Right ventricle myocardium inferior (tissue), 1 donor: ENCODE measurements at regions not wholly inside any gene's neighbourhood (a gene's known extent, or its start where the extent isn't known, plus 50 kb on each side); places are given as distances from the start of the nearest gene placed in this dataset.
"Not testable (repeated sequence)": the region's sequence is repeated elsewhere in the genome, so short reads cannot be mapped to it uniquely, and the experiment has no call there.

Experiments
- ATAC-seq: fragments of 200-7000 bp; cut with Tn5 transposase; one replicate; pipeline ENCODE4 v1.9.1; 2020; ENCODE audit warnings: mild to moderate bottlenecking, moderate library complexity
- DNase-seq: peaks from one replicate; pipeline ENCODE4 v3.0.0; 2021; ENCODE audit errors: missing footprints
- intact Hi-C: fragments of 100-400 bp; cut with DNase I; formaldehyde crosslinking; loops from one replicate; pipeline ENCODE4 v1.11.0; 2022
- donor health status: DM: no; HTN: yes; CAD: no; lungs with severe emphysema.

DNA sequence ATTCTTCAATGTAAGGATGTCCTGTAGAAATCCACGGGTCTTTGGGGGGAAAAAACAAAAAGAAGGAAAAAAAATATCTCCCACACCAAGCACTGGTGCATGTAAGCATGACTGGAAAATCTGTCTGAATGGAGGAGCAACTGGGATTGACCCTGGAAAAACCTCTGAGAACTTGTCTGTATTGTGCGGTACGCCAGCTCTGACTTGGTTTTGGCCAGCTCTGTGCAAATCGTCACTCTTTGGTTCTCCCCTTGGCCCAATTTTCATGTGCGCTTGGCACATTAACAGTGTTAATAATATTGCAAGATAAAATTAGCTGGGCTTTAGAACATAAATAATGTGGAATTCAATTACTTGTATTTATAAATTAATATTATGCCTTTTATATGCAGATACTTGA lies 231.2 kb upstream of the HAND2 start:
- DNase-seq (no peak), ATAC-seq (peak; percentile 31)
- intact Hi-C loops = no loop called here

DNA sequence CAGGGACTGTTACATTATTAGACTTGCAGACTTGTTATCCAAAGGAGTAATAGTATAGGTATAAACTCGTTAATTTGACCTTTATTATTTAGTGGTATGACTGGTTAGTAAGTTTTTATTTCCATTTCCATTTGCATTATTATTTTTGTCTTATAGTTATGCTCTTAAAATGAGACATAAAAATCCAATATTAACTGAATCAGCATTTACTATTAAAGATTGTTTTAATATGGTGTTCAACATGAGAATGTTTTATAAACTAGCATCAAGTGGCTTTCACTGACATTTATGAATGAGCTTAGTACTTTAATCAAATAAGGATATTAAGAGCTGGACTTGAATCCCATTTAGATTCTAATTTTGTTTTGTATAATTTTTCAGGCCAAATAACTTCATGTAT lies 228.1 kb upstream of the HAND2 start:
- intact Hi-C loops = loop anchor here (10.0 kb wide), 4 partner anchors 227 to 557 kb away; no protein-coding TSS in a partner anchor
- no peak for ATAC-seq
- no peak for DNase-seq

DNA sequence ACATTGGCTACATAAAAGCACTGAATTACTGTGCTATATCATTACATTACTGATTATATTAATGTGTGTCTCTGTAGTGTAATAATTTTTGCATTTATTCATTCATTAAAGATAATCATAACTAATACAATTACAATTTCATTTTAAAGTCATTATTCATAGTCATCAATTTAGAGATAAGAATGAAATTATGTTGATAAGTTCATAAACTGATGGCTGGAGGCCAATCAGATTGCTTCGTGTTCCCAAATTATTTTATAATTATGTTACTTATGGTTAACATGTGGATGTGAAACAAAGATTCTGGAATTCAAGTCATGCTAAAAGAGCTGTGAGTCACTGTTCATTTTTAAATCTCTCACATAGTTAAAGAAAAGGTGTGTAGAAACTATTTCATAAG lies 223.4 kb upstream of the HAND2 start:
- intact Hi-C loops = loop anchor here (10.0 kb wide), 4 partner anchors 231 to 561 kb away; no protein-coding TSS in a partner anchor

DNA sequence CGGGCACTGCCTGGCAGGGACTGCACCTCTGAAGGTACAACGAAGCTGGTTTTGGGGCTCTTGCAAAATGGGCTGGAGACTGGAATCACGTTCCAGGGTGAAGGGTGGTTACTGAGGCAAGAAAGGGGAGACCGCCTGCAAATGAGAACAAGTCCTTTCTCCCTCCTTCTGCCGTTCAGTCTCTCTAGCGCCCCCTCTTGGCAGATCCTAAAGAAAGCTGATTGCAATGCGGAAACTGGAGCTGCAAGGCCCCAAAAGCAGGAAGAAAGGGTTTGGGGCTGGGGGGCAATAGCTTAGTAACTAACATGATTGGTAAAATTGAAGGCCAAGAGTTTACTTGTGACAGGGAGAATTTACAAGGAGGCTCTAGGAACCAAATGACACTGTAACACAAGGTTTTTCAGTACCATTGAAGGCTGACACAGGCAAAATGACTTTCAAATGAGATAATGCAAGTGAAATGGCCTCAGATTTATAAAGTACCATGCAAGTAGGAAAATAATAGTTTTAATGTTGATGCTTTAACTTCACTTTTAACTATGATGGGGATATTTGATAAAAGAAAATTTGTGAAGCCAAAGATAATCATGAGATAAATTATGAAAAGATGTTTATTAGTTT lies 222.7 kb upstream of the HAND2 start:
- DNase-seq (no peak), ATAC-seq (no peak)
- intact Hi-C loops = loop anchor here (10.0 kb wide), 4 partner anchors 232 to 562 kb away; no protein-coding TSS in a partner anchor

More for the DNA sequence above, 223.4 kb upstream of the HAND2 start:
- ATAC-seq (no peak), DNase-seq (no peak)

DNA sequence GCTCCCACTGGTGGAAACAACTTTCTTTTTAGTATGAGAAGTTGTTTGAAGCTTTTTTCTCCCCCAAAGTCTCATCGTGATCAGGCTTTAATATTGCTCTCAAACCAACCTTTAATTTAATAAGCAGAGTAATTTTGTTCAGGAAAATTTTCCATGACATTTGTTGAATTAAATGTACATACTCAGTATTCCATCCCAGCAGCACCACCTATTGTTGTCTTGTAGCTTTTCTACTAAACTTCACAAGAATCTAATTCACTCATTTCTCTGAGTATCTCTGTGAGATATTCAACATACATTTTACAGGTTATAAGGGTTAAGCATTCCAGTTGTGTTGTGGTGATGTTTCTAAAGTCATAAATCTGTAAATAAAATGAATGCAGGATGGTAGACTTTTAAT lies 218.3 kb upstream of the HAND2 start:
- DNase-seq (no peak), ATAC-seq (no peak)
- intact Hi-C loops = loop anchor here (1.0 to 5.0 kb wide), 4 partner anchors 66 to 242 kb away; no protein-coding TSS in a partner anchor

DNA sequence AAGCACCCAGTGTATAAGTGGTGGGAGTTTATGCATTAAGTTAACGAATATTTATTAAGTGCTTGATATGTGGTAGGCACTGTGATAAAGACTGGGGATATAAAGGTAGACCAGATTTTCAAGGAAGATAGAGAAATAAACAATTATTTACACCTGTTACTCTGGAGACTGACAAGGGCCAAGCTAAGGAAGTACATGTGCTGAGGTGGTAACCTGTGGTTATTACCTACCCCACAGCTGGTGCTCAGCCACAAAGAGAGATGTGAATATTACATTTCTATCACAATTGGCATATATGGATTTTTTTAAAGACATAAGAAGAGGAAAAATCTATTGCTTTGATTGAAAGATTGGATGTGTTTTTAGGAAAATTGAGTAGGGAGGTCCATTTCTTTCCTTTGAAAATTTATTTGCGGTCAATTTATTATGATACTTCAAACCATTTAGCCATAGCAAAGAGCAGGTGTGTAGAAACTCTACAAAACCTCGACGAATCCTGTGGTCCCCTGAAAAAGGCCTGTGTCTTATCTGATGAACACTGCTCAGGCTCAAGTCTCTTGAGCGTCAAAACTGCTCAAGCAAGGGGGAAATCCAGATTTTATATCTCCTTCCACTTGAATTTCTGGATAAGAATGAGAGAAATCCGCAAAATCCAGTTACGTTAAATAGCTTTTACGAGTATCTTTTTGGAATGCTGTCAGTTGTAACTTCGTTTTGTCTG lies 217.7 kb upstream of the HAND2 start:
- ATAC-seq (no peak), DNase-seq (no peak)
- intact Hi-C loops = loop anchor here (1.0 to 5.0 kb wide), 4 partner anchors 65 to 241 kb away; no protein-coding TSS in a partner anchor

DNA sequence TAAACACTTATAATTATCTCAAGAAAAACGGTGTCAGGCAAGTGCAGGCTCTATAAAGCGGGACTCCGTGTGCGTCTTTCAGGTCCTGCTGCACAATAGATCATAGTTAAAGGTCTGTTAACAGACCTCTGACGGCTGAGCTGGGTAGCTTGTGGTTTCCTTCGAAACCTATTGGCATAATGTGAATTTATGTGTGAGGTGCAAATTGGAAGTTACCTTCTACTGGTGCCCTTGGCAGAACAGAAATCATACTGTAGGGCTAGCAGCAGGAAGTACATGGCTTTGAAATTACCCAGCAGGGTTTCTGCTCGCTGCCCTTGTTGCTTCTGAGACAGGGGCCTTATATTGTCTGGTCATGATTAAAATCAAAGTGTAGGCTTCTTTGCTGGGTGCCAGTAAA lies 216.4 kb upstream of the HAND2 start:
- DNase-seq (no peak), ATAC-seq (peak; percentile 61)
- intact Hi-C loops = loop anchor here (1.0 to 5.0 kb wide), 5 partner anchors 64 to 216 kb away; partner anchors contain the start of gene HAND2

DNA sequence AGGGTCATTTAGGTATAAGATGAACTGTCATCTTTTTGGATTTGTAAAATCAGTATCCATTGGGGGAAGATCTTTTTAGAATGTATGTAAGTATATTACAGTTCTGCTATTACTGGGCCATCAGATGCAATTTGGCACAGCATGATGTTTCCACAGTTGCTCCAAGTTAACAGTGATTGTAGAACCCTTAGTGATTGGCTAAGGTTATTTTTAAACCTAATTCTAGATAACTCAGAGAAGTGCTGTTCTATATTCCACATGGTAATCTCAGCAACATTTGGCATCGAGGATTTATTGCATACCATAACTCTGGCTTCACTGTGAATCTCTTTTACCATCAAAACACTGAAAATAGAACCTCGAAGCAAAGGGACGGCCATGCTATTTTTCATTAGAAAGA lies 215.7 kb upstream of the HAND2 start:
- ATAC-seq = peak; percentile 89
- no peak for DNase-seq
- intact Hi-C loops = loop anchor here (1.0 to 5.0 kb wide), 5 partner anchors 63 to 215 kb away; partner anchors contain the start of gene HAND2

DNA sequence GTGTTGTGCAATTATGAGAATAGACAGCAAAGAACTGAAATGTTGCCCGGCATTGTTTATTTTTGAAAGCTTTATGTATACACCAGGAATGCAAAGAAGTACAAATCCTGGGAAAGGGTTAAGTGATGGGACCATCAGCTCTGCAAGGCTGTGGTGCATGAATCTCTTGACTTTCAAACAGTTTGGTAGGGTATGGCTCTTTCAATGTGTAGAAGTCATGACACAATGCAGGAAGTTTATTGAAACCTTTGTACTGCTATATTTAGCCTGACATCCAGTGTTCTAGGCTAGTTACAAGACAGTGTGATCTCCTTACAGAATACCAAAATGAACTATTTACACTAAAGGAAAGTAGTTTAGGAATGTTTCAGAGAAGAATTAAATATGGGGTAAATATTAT lies 206.8 kb upstream of the HAND2 start:
- peak; percentile 52 for ATAC-seq
- intact Hi-C loops = loop anchor here (5.0 kb wide), 1 partner anchor 35 kb away; no protein-coding TSS in a partner anchor
- DNase-seq = no peak

DNA sequence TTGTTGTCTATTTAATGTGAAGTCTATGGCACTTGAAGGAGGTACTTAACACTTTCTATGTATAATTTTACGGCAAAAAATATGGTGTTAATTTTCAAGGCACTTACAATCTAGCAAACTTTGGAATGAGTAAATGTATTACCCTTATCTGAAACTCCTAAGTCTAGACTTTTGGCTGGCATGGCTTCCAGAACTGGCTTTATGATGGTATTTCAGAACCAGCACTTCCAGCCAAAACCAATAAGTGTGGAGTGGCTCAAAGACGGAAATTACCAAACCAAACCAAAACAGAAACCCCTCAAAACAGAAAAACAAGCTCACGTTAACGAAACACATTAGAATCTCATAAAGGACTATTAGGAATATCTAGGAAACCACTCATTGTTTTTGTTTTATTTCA lies 205.6 kb upstream of the HAND2 start:
- no peak for DNase-seq
- intact Hi-C loops = loop anchor here (5.0 kb wide), 1 partner anchor 33 kb away; no protein-coding TSS in a partner anchor
- ATAC-seq = no peak

DNA sequence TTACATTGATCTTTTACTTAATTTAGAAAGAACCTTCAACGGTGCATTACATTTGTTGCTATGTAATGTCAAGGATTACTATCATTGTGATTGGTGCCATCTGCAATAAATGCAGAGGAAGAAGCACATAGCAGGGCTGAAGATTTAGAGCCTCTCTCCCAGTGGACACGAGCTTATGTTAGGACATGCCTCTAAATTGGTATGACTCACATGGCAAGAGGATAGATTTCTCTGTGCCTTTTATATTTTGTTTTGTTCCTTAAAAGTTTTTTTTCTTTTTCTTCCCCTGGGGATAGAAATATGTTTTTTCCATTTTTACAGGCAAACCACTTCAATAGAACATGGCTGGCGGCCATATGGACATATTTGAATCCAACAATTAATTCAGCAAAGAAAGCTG lies 205.0 kb upstream of the HAND2 start:
- ATAC-seq (no peak), DNase-seq (no peak)
- intact Hi-C loops = loop anchor here (5.0 kb wide), 1 partner anchor 33 kb away; no protein-coding TSS in a partner anchor

DNA sequence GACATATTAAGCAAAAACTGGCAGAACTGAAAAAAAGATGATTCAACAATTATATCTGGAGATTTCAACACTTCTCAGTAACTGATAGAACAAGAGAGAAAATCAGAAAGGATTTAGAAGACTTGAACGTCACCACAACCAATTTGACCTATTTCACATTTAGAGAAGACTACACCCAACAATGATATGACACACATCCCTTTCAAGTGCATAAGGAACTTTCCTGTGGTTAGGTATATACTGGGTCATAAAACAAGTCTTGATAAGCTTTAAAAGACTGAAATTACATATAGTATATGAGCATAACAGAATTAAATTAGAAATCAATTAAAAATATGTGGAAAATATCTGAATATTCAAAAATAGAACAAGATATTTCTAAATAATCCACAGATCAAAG lies 201.2 kb upstream of the HAND2 start:
- intact Hi-C loops = no loop called here
- ATAC-seq (no peak), DNase-seq (no peak)

DNA sequence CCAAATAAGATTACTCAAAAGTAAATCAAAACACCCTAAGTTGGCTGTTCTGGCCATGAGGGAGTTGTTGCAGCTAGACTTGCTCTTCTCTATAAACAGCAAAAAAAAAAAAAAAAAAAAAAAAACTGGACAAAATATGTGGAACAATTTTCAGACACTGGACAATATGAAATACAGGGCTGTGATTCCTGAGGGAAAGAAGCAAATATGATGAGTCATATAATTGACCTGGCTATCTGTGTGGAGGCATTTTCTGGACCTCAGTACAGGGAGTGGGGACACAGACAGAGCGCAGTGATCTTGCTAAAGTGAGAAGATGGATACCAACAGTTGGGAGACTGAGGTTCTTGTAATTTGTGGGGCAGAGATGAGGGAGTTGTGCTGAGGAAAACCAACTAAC lies 192.0 kb upstream of the HAND2 start:
- intact Hi-C loops = no loop called here
- no peak for DNase-seq
- ATAC-seq = no peak

DNA sequence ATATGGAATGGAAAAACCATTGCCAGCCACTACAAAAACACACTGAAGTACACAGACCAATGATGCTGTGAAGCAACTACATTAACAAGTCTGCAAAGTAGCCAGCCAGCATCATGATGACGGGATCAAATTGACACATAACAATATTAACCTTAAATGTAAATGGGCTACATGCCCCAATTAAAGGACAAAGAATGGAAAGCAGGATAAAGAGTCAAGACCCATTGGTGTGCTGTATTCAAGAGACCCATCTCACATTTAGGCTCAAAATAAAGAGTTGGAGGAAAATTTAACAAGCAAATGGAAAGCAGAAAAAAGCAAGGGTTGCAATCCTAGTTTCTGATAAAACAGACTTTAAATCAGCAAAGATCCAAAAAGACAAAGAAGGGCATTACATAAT lies 188.5 kb upstream of the HAND2 start:
- ATAC-seq, DNase-seq, intact Hi-C loops: not testable (repeated sequence)

DNA sequence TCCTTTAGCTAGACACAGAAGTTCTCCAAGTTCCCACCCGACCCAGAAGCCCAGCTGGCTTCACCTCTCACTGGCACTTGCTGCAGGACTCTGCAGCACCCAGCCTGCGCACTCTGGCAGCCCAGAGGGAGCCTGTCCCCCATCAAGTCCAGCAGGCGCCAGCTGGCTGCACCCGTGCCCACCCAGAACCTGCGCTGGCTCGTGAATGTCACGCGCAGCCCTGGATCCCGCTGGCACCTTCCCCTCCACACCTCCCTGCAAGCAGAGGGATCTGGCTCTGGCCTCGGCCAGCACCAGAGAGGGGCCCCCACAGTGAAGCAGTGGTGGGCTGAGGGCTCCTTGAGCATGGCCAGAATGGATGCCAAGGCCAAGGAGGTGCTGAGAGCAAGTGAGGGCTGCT lies 187.6 kb upstream of the HAND2 start:
- intact Hi-C loops = no loop called here
- no peak for DNase-seq
- no peak for ATAC-seq

DNA sequence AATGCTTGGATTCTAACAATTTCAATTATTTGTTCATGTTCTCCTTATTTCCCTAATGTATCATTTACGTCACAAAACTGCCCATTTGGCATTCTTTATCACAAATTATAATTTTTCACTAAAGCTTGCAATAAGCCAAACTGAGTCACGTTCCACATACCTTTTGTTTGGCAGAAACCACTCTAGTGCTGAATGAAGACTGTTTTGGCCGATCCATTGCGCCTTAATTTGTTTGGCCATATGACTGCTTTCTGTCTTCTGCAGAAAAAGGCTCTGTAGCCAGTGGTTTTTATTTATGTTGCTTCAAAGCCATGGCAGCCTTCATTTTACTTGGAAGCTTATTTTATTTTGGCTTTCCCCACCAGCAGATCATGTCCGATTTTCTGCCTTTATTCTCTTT lies 184.4 kb upstream of the HAND2 start:
- no peak for DNase-seq
- intact Hi-C loops = no loop called here
- no peak for ATAC-seq

DNA sequence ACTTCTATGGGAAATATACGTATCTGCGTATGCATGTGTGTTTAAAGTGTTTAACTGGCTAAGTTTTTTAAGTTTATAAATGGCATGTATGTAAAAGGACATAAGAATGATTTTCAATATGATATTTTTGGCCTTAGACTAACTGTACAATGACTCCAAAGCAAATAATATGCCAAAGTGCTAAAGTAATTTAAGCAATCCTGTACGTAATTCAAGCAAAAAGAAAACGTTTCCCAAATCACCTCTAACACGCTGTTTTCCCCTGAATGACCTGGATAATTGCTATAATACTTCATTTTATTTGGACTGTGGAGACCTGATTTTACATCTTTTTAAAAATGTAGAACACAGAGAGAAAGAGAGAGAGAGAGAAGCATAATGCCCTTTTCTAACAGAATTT lies 183.0 kb upstream of the HAND2 start:
- intact Hi-C loops = no loop called here
- no peak for DNase-seq
- no peak for ATAC-seq

DNA sequence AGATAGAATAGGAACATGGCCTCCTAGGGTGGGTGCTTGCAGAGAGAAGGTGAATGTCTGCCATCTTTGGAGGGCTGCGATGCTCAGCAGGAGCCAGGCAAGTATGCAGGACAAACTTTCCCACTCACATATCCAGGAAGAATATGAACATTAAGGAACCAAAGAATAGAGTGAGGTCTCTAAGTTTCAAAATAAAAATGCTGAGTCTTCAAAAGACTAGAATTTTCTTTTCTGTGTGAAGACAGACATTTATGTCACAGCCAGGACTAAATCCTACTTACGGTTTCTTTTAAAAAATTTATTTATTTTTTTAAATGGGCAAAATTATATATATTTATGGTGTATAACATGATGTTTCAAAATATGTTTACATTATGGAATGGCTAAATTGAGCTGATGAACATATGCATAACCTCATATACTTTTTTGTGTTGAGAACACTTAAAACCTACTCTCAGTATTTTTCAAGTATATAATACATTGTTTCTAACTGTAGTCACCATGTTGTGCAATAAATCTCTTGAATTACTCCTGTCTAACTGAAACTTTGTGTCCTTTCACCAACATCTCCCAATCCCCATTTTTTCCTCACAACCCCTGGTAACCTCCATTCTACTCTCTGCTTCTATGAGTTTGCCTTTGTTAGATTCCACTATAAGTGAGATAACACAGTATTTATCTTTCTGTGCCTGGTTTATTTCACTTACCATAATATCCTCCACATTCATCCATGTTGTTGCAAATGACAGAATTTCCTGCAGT lies 177.8 kb upstream of the HAND2 start:
- no peak for DNase-seq
- no peak for ATAC-seq
- intact Hi-C loops = no loop called here

DNA sequence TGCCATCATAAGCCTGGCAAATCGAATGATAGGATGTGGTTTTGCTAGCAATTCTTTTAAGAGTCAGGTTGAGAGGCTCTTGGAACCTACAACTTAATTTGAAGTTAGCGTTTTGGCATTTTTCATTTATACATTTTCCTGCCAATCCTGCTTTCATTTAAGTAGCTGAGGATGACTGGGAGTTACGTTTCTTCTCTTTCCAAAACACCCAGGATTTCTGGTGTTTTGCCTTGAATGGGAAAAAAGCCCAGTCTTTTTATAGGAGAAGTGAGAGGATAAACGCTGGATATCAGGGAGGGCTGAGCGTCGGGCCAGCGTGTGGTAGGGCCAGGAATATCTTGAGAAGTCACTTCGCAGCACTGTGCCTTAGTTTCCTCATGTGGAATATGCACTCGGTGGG lies 174.2 kb upstream of the HAND2 start:
- DNase-seq = no peak
- intact Hi-C loops = loop anchor here (5.0 kb wide), 1 partner anchor 33 kb away; no protein-coding TSS in a partner anchor
- no peak for ATAC-seq
